ENCODE measurements at regions not wholly inside any gene's neighbourhood (a gene's known extent, or its start where the extent isn't known, plus 50 kb on each side); places are given as distances from the start of the nearest gene placed in this dataset.

GRCh38 chr15:69760890-69761568, 308.4 kb downstream of the RPLP1 start:
- peak overlapping the region; percentile 35; the same call in 1 of the 2 replicates for H3K9ac ChIP-seq (ENCODE audit: low read length)
- no peaks in the 10 kb centered on the region for H3K79me2 ChIP-seq (ENCODE audit: low read length)
- TF ChIP-seq EZH2 (optimal IDR thresholded peaks at IDR 0.05; ENCODE audit: low read depth, low read length) (no peak), EZH2phosphoT487 (IDR thresholded peaks at IDR 0.05; ENCODE audit: low read length) (no peak), CTCF (IDR thresholded peaks at IDR 0.05; ENCODE audit: low read length) (no peak)
- peak overlapping the region; percentile 56 for H3K4me2 ChIP-seq (ENCODE audit: low read depth, low read length)
- peak overlapping the region; percentile 88 for H3K27ac ChIP-seq (ENCODE audit: low read length)
- H3K4me1 ChIP-seq (ENCODE audit: low read length) = peaks cover 65% of the 10 kb centered on the region
- H3K9me2 ChIP-seq (replicated peaks; ENCODE audit: insufficient read depth, low read length) = no peaks in the 10 kb centered on the region
- no peaks in the 10 kb centered on the region for H3K36me3 ChIP-seq (replicated peaks; ENCODE audit: insufficient read depth, low read length)
- no peaks in the 10 kb centered on the region for H3K27me3 ChIP-seq (replicated peaks; ENCODE audit: insufficient read depth, low read length)
- no peaks in the 10 kb centered on the region for H4K20me1 ChIP-seq (ENCODE audit: insufficient read depth, low read length)
- no peak overlapping the region for H2AFZ ChIP-seq (ENCODE audit: low read length)
- peaks cover 45% of the 10 kb centered on the region for H3F3A ChIP-seq (ENCODE audit: insufficient read depth, low read length)
- no peaks in the 10 kb centered on the region for H3K9me3 ChIP-seq (replicated peaks; ENCODE audit: insufficient read depth, low read length)
- H3K4me3 ChIP-seq (ENCODE audit: low read length) = no peak overlapping the region
- peak; percentile 92 for DNase-seq

GRCh38 chr15:69762373-69763148, 309.9 kb downstream of the RPLP1 start:
- H3K79me2 ChIP-seq (ENCODE audit: low read length) = no peaks in the 10 kb centered on the region
- TF ChIP-seq EZH2phosphoT487 (IDR thresholded peaks at IDR 0.05; ENCODE audit: low read length) (no peak), CTCF (IDR thresholded peaks at IDR 0.05; ENCODE audit: low read length) (peak; percentile 18), EZH2 (optimal IDR thresholded peaks at IDR 0.05; ENCODE audit: low read depth, low read length) (no peak)
- no peak overlapping the region for H3K27ac ChIP-seq (ENCODE audit: low read length)
- H3K4me2 ChIP-seq (ENCODE audit: low read depth, low read length) = no peak overlapping the region
- no peaks in the 10 kb centered on the region for H3K36me3 ChIP-seq (replicated peaks; ENCODE audit: insufficient read depth, low read length)
- H2AFZ ChIP-seq (ENCODE audit: low read length) = no peak overlapping the region
- no peak overlapping the region for H3K9ac ChIP-seq (ENCODE audit: low read length)
- DNase-seq = no peak
- H3F3A ChIP-seq (ENCODE audit: insufficient read depth, low read length) = peaks cover 33% of the 10 kb centered on the region
- H3K27me3 ChIP-seq (replicated peaks; ENCODE audit: insufficient read depth, low read length) = no peaks in the 10 kb centered on the region
- H3K9me2 ChIP-seq (replicated peaks; ENCODE audit: insufficient read depth, low read length) = no peaks in the 10 kb centered on the region
- H4K20me1 ChIP-seq (ENCODE audit: insufficient read depth, low read length) = no peaks in the 10 kb centered on the region
- H3K4me1 ChIP-seq (ENCODE audit: low read length) = peaks cover 55% of the 10 kb centered on the region
- H3K9me3 ChIP-seq (replicated peaks; ENCODE audit: insufficient read depth, low read length) = no peaks in the 10 kb centered on the region
- H3K4me3 ChIP-seq (ENCODE audit: low read length) = no peak overlapping the region

- TF ChIP-seq EZH2phosphoT487 (IDR thresholded peaks at IDR 0.05; ENCODE audit: low read length) = no peak
- TF ChIP-seq CTCF (IDR thresholded peaks at IDR 0.05; ENCODE audit: low read length) = no peak
- TF ChIP-seq EZH2 (optimal IDR thresholded peaks at IDR 0.05; ENCODE audit: low read depth, low read length) = no peak
- Histone ChIP-seq H3K9me2 (replicated peaks; ENCODE audit: insufficient read depth, low read length) (no peaks in the 10 kb centered on the region), H3K9me3 (replicated peaks; ENCODE audit: insufficient read depth, low read length) (no peaks in the 10 kb centered on the region), H3K4me2 (ENCODE audit: low read depth, low read length) (no peak overlapping the region), H3K4me1 (ENCODE audit: low read length) (peaks cover 45% of the 10 kb centered on the region), H3K4me3 (ENCODE audit: low read length) (no peak overlapping the region), H3K9ac (ENCODE audit: low read length) (no peak overlapping the region), H3K27ac (ENCODE audit: low read length) (no peak overlapping the region), H3K79me2 (ENCODE audit: low read length) (no peaks in the 10 kb centered on the region), H3F3A (ENCODE audit: insufficient read depth, low read length) (peaks cover 26% of the 10 kb centered on the region), H4K20me1 (ENCODE audit: insufficient read depth, low read length) (no peaks in the 10 kb centered on the region), H3K36me3 (replicated peaks; ENCODE audit: insufficient read depth, low read length) (no peaks in the 10 kb centered on the region), H3K27me3 (replicated peaks; ENCODE audit: insufficient read depth, low read length) (no peaks in the 10 kb centered on the region), H2AFZ (ENCODE audit: low read length) (no peak overlapping the region)
- DNase-seq = no peak
These were observed 311.2 kb downstream of the RPLP1 start for GRCh38 chr15:69763831-69764230.

Data from MM.1S (cell line).